NCI-H1694 (cell line): ENCODE measurements at regions not wholly inside any gene's neighbourhood (a gene's known extent, or its start where the extent isn't known, plus 50 kb on each side); places are given as distances from the start of the nearest gene placed in this dataset.
"Not testable (repeated sequence)": the region's sequence is repeated elsewhere in the genome, so short reads cannot be mapped to it uniquely, and the experiment has no call there.

Source experiments
- DNase-seq: peaks from one replicate; lab custom pipeline; 2025; lab: John Stamatoyannopoulos, UW

DNA sequence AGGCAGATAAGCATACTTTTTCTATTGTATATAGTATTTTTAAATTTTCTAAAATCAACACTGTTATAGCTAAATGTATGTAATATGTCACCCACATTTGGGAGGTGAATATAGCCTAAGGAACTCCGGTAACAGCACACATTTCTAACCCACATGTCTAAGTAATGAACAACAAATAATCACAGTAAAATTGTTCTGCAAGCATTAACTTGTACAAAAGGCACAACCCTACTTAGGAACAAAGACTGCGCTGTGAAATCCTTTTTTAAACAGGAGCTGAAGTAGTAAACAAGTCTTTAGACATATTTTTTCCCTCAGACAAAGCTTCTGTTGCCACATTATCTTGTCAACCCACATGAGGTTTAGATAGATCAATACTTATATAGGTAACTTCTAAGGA lies 872.4 kb upstream of the SLC35B3 start:
- no peak for DNase-seq

DNA sequence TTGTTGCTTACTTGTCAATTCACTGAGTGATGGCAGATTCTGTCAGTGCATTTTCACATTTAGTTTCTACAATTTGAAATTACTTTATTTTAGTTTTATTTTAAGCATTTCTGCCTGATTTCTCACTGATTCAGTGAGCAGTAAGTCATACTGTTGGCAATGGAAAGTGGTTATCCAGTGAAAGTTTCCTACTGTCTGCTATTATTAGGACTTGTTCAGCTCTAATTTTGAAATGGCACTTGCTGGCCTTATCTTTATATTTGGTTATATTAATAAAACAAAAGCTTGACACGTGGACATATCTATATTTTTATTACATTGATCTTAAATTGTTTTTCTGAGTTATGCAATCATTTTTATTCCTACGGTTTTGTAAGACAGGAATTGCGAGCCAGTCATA lies 871.8 kb upstream of the SLC35B3 start:
- DNase-seq: no peak

DNA sequence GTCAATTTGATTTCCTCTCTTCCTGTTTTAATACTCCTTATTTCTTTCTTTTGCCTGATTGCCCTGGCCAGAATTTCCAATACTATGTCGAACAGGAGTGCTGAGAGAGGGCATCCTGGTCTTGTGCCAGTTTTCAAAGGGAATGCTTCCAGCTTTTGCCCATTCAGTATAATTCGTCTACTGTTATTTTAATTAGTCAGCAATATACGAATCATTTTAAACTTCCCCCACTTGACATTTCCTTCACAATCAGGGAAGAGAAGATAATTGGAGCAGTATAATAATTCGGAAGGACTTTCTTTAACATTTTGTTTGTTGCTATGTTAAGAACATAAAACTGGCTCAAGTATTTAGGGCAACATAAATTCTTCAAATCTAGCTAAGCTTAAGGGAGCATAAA lies 860.3 kb upstream of the SLC35B3 start:
- DNase-seq: no peak

GRCh38 chr6:9292975-9293374 lies 857.6 kb upstream of the SLC35B3 start:
- no peak for DNase-seq

DNA sequence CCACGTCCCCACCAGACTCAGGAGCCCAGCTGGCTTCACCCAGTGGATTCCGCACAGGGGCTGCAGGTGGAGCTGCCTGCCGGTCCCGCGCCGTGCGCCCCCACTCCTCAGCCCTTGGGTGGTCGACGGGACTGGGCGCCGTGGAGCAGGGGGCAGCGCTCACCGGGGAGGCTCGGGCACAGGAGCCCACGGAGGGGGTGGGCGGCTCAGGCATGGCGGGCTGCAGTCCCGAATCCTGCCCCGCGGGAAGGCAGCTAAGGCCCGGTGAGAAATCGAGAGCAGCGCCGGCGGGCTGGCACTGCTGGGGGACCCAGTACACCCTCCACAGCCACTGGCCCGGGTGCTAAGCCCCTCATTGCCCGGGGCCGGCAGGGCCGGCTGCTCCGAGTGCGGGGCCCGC lies 855.0 kb upstream of the SLC35B3 start:
- DNase-seq: not testable (repeated sequence)

- no peak for DNase-seq
Observed at GRCh38 chr6:9272671-9273070, 837.3 kb upstream of the SLC35B3 start.

- no peak for DNase-seq
Observed at GRCh38 chr6:9266741-9267140, 831.4 kb upstream of the SLC35B3 start.

DNA sequence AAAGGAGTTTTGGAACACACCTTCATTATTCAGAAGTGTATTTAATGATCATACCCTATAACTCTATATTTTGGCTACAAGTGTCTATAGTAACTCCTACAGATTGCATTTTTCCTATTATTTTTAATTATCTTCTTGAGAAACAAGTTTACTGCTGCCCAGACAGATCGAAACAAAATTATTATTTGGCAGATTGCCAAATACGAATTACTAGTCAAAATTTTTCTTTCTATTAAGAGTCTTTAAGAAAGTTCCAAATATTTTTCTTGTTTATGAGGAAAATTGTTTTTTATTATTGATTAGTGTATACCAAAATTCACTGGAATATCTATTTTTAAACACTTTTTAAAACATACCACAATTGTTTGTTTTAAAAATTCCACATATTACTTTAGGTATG lies 821.9 kb upstream of the SLC35B3 start:
- no peak for DNase-seq

DNA sequence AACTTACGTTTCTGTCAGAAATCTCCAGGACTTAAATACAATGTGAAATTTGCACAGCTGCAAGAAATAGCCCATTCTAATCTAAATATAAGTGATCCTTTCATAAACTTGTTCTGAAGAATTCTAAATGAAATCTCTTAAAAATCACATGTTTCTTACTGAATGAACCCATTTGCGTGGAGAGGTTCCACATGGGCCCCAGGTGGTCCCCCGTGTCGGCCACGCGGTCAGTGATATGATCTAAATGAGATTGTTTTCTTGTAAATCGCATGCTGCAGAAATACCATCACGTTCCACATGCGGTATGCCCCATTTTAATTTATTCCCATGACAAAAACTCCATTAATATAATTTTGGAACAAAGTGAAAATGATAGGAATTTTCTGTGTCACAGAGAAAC lies 818.9 kb upstream of the SLC35B3 start:
- DNase-seq: no peak

- no peak for DNase-seq
Observed at GRCh38 chr6:9252799-9253198, 817.5 kb upstream of the SLC35B3 start.

GRCh38 chr6:9250852-9251251 lies 815.5 kb upstream of the SLC35B3 start:
- DNase-seq: peak; percentile 52

DNA sequence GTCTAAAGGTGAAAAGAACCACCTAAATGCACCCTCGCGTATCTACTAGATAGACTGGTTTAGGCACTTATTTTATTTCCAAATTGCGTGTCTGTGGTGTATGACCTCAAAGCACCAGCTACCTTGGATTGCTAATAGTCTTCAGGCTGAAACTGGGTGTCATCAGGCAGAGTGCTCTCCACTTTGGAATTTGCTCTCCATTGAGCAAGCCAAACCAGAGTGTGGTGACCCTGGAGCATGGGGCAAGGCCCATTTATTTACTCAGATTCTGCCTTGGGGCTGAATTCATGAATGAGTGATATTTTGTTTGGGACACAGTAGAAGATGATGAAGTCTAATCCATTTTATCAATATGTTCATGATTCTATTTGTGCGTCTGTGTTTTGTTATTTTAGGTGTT lies 812.8 kb upstream of the SLC35B3 start:
- no peak for DNase-seq

DNA sequence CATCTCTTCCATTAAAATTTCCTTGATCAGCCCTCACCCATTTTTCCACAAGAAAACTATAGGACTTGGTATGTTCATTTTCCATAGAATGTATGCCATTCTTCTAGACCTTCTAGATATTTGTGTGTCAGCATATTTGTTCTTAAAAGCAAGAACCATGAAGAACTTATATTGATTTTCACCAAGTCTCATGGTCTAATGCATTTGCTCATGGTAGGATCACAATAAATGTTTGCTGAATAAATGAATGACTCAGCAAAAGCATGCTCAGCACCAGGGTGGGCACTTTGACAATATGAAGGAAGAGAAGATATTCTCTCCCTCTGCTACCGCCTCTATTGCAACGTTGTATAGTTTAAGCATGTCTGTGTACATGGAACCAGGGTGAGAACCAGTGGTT lies 805.5 kb upstream of the SLC35B3 start:
- no peak for DNase-seq

DNA sequence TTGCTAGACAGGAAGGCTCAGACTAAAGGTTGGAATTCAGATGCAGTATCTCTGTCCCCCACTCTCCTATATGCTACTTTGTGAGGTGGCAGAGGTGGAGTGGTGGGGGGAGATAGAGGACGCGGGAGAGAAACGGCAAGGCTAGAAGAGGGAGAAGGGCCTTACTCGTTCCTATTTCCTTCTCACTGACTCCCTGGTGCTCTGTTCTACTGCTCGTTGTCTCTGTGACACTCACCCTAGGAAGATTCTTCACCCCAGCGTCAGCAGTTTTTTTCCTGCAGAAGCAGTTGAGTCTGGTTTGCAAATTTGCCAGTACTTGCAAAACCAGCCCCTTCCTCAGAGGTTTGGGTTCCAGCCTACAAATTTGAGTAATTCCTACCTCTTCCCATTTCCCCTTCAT lies 801.1 kb upstream of the SLC35B3 start:
- no peak for DNase-seq

- DNase-seq: no peak
Observed at GRCh38 chr6:9233686-9234085, 798.3 kb upstream of the SLC35B3 start.

GRCh38 chr6:9233226-9233625 lies 797.9 kb upstream of the SLC35B3 start:
- DNase-seq: no peak

DNA sequence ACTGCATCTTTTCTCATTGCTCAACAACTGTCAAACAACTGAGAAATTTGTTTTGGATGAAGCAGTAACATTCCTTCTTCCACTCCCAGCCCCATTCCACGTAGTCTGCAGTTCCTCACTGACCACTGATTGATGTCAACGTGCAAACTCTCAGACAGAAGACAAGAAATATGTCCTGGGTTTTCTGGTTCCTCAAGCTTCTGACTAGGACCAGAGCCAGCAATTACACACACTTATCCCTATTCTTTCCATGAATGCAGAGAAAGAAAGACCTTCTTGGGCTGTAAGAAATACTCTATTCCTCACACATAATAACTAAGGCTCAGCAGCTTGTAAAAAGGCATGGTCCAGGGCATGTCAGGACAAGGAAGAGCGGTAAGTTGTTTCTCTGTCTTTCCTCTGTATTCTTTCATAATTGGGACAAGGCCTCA lies 790.1 kb upstream of the SLC35B3 start:
- DNase-seq: no peak

- no peak for DNase-seq
Observed at GRCh38 chr6:9224539-9224938, 789.2 kb upstream of the SLC35B3 start.

DNA sequence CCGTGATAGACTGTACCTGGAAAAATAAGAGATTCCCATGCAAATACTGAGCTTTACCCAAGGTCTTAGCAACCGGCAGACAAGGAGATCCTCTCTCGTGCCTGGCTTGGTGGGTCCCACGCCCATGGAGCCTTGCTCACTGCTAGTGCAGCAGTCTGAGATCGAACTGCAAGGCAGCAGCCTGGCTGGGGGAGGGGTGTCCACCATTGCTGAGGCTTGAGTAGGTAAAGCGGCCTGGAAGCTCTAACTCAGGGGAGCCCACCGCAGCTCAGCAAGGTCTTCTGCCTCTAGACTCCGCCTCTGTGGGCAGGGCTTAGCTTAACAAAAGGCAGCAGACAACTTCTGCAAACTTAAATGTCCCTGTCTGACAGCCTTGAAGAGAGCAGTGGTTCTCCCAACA lies 778.4 kb upstream of the SLC35B3 start:
- DNase-seq: not testable (repeated sequence)

- DNase-seq: no peak
Observed at GRCh38 chr6:9208966-9209365, 773.6 kb upstream of the SLC35B3 start.

DNA sequence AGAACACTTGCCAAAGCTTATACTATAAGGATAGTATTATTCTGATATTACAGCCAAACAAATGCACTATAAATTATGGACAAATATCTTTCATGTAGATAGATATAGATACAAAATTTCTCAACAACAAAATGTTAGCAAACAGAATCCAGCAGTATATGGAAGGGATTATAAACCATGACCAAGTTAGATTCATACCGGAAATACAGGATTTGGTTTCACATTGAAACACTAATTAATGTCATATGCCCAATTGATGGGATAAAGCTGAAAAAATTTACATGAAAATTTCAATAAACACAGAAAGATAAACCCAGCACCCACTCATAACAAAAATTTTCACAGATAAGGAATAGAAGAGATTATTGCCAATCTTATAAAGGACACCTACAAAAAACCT lies 770.3 kb upstream of the SLC35B3 start:
- DNase-seq: no peak

- no peak for DNase-seq
Observed at GRCh38 chr6:9204171-9204570, 768.8 kb upstream of the SLC35B3 start.

- no peak for DNase-seq
Observed at GRCh38 chr6:9200712-9201111, 765.4 kb upstream of the SLC35B3 start.

- no peak for DNase-seq
Observed at GRCh38 chr6:9197726-9198125, 762.4 kb upstream of the SLC35B3 start.

DNA sequence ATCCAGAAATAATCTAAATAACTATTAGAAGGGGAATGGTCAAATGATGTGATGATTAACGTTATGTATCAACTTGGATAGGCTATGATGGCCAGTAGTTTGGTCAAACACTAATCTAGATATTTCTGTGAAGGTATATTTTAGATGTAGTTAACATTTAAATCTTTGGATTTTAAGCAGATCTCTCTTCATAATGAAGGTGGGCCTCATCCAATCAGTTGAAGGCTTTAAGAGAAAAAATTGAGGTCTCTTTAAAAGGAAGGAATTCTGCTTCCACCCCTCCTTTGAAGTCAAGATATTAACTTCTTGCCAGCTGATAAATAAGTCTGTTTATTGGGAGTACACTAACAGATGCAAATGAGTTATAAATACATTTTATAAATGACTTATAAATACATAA lies 760.0 kb upstream of the SLC35B3 start:
- DNase-seq: no peak
